ENCODE measurements at regions not wholly inside any gene's neighbourhood (a gene's known extent, or its start where the extent isn't known, plus 50 kb on each side); places are given as distances from the start of the nearest gene placed in this dataset.

DNA sequence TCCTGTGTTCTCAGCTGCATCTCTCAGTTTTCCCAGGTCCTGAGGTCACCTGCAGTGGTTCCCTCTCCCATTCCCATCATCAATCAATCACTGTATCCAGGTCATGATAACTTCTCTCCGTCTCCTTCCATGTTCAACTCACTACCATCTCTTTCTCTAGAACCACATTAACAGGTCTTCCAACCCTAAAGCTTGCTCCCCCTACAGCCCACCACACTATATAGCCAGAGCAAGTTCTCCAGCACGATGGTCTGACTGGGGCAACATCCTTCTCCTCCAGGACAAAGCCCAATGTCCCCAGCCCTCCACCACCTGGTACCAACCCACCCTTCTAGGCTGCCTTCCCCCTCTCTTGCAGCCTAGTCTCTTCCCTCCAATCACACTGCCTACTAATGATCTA lies 241.6 kb downstream of the CDK5RAP2 start:
- TF ChIP-seq, protein P1, sequence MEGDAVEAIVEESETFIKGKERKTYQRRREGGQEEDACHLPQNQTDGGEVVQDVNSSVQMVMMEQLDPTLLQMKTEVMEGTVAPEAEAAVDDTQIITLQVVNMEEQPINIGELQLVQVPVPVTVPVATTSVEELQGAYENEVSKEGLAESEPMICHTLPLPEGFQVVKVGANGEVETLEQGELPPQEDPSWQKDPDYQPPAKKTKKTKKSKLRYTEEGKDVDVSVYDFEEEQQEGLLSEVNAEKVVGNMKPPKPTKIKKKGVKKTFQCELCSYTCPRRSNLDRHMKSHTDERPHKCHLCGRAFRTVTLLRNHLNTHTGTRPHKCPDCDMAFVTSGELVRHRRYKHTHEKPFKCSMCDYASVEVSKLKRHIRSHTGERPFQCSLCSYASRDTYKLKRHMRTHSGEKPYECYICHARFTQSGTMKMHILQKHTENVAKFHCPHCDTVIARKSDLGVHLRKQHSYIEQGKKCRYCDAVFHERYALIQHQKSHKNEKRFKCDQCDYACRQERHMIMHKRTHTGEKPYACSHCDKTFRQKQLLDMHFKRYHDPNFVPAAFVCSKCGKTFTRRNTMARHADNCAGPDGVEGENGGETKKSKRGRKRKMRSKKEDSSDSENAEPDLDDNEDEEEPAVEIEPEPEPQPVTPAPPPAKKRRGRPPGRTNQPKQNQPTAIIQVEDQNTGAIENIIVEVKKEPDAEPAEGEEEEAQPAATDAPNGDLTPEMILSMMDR (IDR thresholded peaks at IDR 0.05): no peak
- intact Hi-C loops (cut with DNase I): no loop called here
- no peak overlapping the region for H3K27ac ChIP-seq
- H3K4me3 ChIP-seq: no peak overlapping the region
- H3K4me1 ChIP-seq: no peaks in the 10 kb centered on the region
- DNase-seq: no peak
- no peaks in the 10 kb centered on the region for H3K27me3 ChIP-seq
- no peak for ATAC-seq
- no peaks in the 10 kb centered on the region for H3K9me3 ChIP-seq
- no peaks in the 10 kb centered on the region for H3K36me3 ChIP-seq

DNA sequence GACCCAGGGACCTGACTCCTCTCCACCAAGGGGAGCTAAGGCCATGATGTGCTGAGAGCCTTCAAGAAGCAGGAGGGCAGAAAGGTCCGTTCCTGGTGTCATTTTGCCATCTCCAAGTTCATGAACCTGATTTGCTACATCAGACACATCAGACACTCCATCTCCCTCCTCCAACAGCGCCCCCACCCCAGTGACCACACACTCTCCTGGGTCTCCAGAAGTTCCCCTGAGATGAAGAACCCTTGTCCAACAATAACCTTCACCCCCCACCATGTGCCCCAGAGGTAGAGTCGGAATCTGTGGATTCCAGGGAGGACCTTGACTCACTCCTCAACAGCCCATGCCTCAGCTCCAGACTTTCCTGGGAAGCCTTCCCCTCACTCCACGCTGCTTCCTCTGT lies 242.8 kb downstream of the CDK5RAP2 start:
- no peak for ATAC-seq
- no peaks in the 10 kb centered on the region for H3K4me1 ChIP-seq
- H3K27me3 ChIP-seq: no peaks in the 10 kb centered on the region
- no peak for DNase-seq
- intact Hi-C loops (cut with DNase I): no loop called here
- no peak overlapping the region for H3K4me3 ChIP-seq
- H3K36me3 ChIP-seq: no peaks in the 10 kb centered on the region
- no peaks in the 10 kb centered on the region for H3K9me3 ChIP-seq
- TF ChIP-seq, protein P1 (IDR thresholded peaks at IDR 0.05): no peak
- H3K27ac ChIP-seq: no peak overlapping the region

DNA sequence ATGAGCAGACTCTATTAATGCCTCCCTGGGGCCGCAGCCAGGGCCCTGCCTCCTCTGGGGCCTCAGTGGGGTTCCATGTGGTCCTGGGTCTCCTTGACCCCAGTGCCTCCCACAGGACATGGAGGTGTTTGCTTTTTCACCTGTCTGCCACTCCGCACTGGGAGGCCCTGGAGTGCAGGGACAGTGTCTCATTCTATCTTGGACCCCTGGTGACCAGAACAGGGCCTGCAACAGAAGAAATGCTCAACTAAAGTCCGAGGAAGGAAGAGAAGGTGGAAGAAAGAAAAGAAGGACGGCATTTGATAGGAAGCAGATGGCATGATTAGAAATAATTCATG lies 243.2 kb downstream of the CDK5RAP2 start:
- no peak for DNase-seq
- TF ChIP-seq, protein P1 (IDR thresholded peaks at IDR 0.05): no peak
- no peak for ATAC-seq
- no peaks in the 10 kb centered on the region for H3K27me3 ChIP-seq
- intact Hi-C loops (cut with DNase I): no loop called here
- no peak overlapping the region for H3K4me3 ChIP-seq
- no peaks in the 10 kb centered on the region for H3K36me3 ChIP-seq
- no peaks in the 10 kb centered on the region for H3K9me3 ChIP-seq
- no peaks in the 10 kb centered on the region for H3K4me1 ChIP-seq
- H3K27ac ChIP-seq: no peak overlapping the region

DNA sequence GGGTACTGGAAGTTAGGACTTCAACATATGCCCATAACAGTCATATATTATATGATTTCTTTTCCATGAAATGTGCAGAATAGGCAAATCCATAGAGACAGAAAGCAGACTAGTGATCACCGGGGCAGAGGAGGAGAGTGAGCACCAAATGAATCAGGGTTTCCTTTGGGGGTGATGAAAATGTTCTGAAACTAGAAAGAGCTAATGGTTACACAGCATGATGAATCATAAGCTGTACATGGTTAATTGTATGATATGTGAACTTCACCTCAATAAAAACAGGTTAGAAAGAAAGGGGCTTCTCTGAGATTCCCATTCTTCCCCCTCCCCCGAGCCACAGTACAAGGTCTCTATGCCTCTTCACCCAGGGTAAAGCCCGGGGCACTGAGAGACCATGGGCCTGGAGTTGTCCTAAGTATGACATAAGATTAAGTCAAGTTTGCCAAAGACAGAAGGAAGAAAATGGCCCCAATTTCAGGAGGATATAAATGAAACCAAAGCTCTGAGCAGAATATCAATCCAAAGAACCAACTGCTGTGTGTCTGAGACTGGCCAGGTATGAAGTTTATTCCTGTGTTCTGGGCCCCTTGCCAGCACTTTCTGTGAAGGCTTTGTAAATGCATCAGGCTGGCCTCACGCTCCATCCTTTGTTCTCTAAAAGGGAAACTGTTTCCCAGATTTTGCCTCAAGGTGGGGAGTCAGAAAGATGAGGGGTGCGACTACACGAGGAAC lies 243.8 kb downstream of the CDK5RAP2 start:
- H3K4me3 ChIP-seq: no peak overlapping the region
- DNase-seq: no peak
- no peak for ATAC-seq
- no peaks in the 10 kb centered on the region for H3K9me3 ChIP-seq
- H3K4me1 ChIP-seq: no peaks in the 10 kb centered on the region
- intact Hi-C loops (cut with DNase I): no loop called here
- no peak overlapping the region for H3K27ac ChIP-seq
- H3K27me3 ChIP-seq: no peaks in the 10 kb centered on the region
- TF ChIP-seq, protein P1 (IDR thresholded peaks at IDR 0.05): no peak
- no peaks in the 10 kb centered on the region for H3K36me3 ChIP-seq

DNA sequence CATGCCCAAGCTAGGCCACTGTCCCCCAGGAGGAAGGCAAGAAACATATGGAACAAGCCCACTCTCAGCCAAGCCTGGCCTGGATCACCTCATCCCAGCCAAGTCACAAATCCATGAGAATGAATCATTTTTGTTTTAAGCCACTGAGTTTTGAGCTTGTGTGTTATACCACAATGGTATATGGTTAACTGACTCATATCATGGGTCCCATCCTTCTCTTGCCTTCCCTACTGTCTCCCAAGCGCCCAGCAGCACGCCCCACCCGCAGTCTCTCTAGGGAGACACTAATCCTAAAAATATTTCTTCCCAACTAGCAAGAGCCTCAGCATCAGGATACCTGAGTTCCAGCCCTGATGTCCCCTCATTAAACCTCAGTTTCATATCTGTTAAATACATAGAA lies 248.1 kb downstream of the CDK5RAP2 start:
- Histone ChIP-seq H3K9me3 (no peaks in the 10 kb centered on the region), H3K27ac (no peak overlapping the region), H3K4me1 (no peaks in the 10 kb centered on the region), H3K36me3 (no peaks in the 10 kb centered on the region), H3K27me3 (no peaks in the 10 kb centered on the region), H3K4me3 (no peak overlapping the region)
- TF ChIP-seq, protein P1 (IDR thresholded peaks at IDR 0.05): no peak
- ATAC-seq (no peak), DNase-seq (no peak)
- intact Hi-C loops (cut with DNase I): no loop called here

DNA sequence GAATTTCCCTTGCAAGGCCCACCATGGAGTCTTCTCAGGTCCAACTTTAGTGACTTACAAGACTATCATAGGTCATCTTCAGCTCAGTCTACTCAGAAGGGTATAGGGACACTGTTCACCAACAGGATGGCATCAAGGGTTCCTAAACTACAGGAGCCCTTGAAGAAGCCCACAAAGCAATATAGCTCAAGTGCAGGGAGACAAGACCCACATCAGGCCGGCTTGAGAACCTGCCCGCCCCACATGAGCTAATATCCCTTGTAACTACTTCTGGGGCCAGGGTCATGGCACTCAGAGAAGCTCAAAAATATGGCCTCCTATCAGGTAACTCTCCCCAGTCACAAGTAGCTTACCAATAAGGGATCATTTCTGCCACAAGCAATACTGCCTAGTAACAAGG lies 249.9 kb downstream of the CDK5RAP2 start:
- no peaks in the 10 kb centered on the region for H3K27me3 ChIP-seq
- ATAC-seq: no peak
- H3K9me3 ChIP-seq: no peaks in the 10 kb centered on the region
- intact Hi-C loops (cut with DNase I): no loop called here
- no peaks in the 10 kb centered on the region for H3K4me1 ChIP-seq
- no peak overlapping the region for H3K4me3 ChIP-seq
- TF ChIP-seq, protein P1 (IDR thresholded peaks at IDR 0.05): no peak
- no peak for DNase-seq
- no peaks in the 10 kb centered on the region for H3K36me3 ChIP-seq
- no peak overlapping the region for H3K27ac ChIP-seq
